ENCODE measurements at regions not wholly inside any gene's neighbourhood (a gene's known extent, or its start where the extent isn't known, plus 50 kb on each side); places are given as distances from the start of the nearest gene placed in this dataset.
"Not testable (repeated sequence)": the region's sequence is repeated elsewhere in the genome, so short reads cannot be mapped to it uniquely, and the experiment has no call there.

- Histone ChIP-seq H3K9me3 (ENCODE audit: insufficient read depth, low read depth, low read length) (peaks cover 54% of the 10 kb centered on the region), H3K27me3 (ENCODE audit: insufficient read depth, low read length) (no peaks in the 10 kb centered on the region), H3K36me3 (ENCODE audit: insufficient read depth, low read depth, low read length) (no peaks in the 10 kb centered on the region), H3K9ac (ENCODE audit: low read depth, low read length) (no peak overlapping the region), H3K4me3 (ENCODE audit: low read length) (no peak overlapping the region), H3K4me1 (ENCODE audit: insufficient read depth, low read length) (no peaks in the 10 kb centered on the region), H3K27ac (ENCODE audit: low read length) (no peak overlapping the region)
Measured at GRCh38 chr3:82376883-82377282, 615.4 kb upstream of the GBE1 start.

DNA sequence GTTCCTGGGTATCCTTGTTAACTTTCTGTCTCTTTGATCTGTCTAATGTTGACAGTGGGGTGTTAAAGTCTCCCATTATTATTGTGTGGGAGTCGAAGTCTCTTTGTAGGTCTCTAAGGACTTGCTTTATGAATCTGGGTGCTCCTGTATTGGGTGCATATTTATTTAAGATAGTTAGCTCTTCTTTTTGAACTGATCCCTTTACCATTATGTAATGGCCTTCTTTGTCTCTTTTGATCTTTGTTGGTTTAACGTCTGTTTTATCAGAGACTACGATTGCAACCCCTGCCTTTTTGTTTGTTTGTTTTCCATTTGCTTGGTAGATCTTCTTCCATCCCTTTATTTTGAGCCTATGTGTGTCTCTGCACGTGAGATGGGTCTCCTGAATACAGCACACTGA is 612.4 kb upstream of the GBE1 start:
- H3K27me3 ChIP-seq (ENCODE audit: insufficient read depth, low read length); H3K27ac ChIP-seq (ENCODE audit: low read length); H3K36me3 ChIP-seq (ENCODE audit: insufficient read depth, low read depth, low read length); H3K9ac ChIP-seq (ENCODE audit: low read depth, low read length); H3K4me1 ChIP-seq (ENCODE audit: insufficient read depth, low read length); H3K4me3 ChIP-seq (ENCODE audit: low read length): not testable (repeated sequence)
- H3K9me3 ChIP-seq (ENCODE audit: insufficient read depth, low read depth, low read length): peaks cover 37% of the 10 kb centered on the region

DNA sequence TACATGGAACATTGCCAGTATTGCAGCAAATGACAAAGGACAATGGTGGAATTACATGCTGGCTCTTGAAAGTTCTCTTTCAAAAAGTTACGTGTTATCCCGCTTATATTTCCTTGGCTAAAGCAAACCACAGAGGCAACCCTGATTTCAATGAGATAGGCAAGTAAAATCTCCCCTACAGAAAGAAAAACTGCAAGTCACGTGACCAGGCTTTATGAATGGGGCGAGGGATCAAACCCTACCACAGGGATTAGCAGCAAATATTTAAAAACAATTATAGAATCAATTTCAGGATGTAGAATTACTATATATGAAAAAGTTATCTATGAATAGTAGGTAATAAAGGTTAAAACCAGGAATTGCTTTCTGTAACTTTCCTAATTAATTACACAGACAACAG is 603.4 kb upstream of the GBE1 start:
- no peak overlapping the region for H3K4me3 ChIP-seq (ENCODE audit: low read length)
- no peak overlapping the region for H3K9ac ChIP-seq (ENCODE audit: low read depth, low read length)
- H3K36me3 ChIP-seq (ENCODE audit: insufficient read depth, low read depth, low read length): no peaks in the 10 kb centered on the region
- H3K4me1 ChIP-seq (ENCODE audit: insufficient read depth, low read length): no peaks in the 10 kb centered on the region; the same call in 1 of the 2 replicates
- no peaks in the 10 kb centered on the region for H3K27me3 ChIP-seq (ENCODE audit: insufficient read depth, low read length)
- no peaks in the 10 kb centered on the region for H3K9me3 ChIP-seq (ENCODE audit: insufficient read depth, low read depth, low read length)
- H3K27ac ChIP-seq (ENCODE audit: low read length): no peak overlapping the region

- H3K9me3 ChIP-seq (ENCODE audit: insufficient read depth, low read depth, low read length): no peaks in the 10 kb centered on the region
- H3K4me3 ChIP-seq (ENCODE audit: low read length): peak overlapping the region; percentile 10; the same call in 1 of the 2 replicates
- no peaks in the 10 kb centered on the region; the same call in 1 of the 2 replicates for H3K4me1 ChIP-seq (ENCODE audit: insufficient read depth, low read length)
- H3K27me3 ChIP-seq (ENCODE audit: insufficient read depth, low read length): no peaks in the 10 kb centered on the region
- no peak overlapping the region for H3K27ac ChIP-seq (ENCODE audit: low read length)
- H3K36me3 ChIP-seq (ENCODE audit: insufficient read depth, low read depth, low read length): no peaks in the 10 kb centered on the region
- H3K9ac ChIP-seq (ENCODE audit: low read depth, low read length): no peak overlapping the region
Measured at GRCh38 chr3:82363131-82363530, 601.7 kb upstream of the GBE1 start.

GRCh38 chr3:82355228-82355627 is 593.8 kb upstream of the GBE1 start:
- no peaks in the 10 kb centered on the region for H3K27me3 ChIP-seq (ENCODE audit: insufficient read depth, low read length)
- H3K4me1 ChIP-seq (ENCODE audit: insufficient read depth, low read length): peaks cover 8% of the 10 kb centered on the region; the same call in 1 of the 2 replicates
- H3K4me3 ChIP-seq (ENCODE audit: low read length): no peak overlapping the region
- H3K36me3 ChIP-seq (ENCODE audit: insufficient read depth, low read depth, low read length): no peaks in the 10 kb centered on the region
- H3K9ac ChIP-seq (ENCODE audit: low read depth, low read length): no peak overlapping the region
- H3K27ac ChIP-seq (ENCODE audit: low read length): no peak overlapping the region
- H3K9me3 ChIP-seq (ENCODE audit: insufficient read depth, low read depth, low read length): no peaks in the 10 kb centered on the region

DNA sequence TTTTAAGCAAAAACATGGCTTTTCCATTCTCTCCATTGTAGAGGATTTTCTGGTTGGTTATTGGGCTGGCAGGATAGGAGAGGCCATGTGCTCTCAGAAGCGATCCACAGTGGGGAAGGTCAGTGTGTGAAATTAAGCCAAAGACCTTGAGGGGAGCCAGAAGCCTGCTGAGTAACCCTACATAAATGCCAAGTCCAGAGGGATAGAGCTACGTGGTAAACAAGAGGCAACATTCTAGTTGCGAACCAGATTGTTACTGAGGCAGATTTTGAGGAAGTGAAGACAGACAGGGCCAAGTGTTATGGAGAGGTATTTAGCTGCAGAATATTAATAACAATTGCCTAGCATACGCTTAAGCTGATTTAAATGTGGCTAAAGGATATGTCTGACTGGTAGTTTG is 592.8 kb upstream of the GBE1 start:
- no peak overlapping the region for H3K27ac ChIP-seq (ENCODE audit: low read length)
- peaks cover 8% of the 10 kb centered on the region; the same call in 1 of the 2 replicates for H3K4me1 ChIP-seq (ENCODE audit: insufficient read depth, low read length)
- no peak overlapping the region for H3K4me3 ChIP-seq (ENCODE audit: low read length)
- no peaks in the 10 kb centered on the region for H3K36me3 ChIP-seq (ENCODE audit: insufficient read depth, low read depth, low read length)
- no peaks in the 10 kb centered on the region for H3K27me3 ChIP-seq (ENCODE audit: insufficient read depth, low read length)
- H3K9me3 ChIP-seq (ENCODE audit: insufficient read depth, low read depth, low read length): no peaks in the 10 kb centered on the region
- no peak overlapping the region for H3K9ac ChIP-seq (ENCODE audit: low read depth, low read length)

- Histone ChIP-seq H3K4me3 (ENCODE audit: low read length) (no peak overlapping the region), H3K36me3 (ENCODE audit: insufficient read depth, low read depth, low read length) (no peaks in the 10 kb centered on the region), H3K27ac (ENCODE audit: low read length) (no peak overlapping the region), H3K9ac (ENCODE audit: low read depth, low read length) (no peak overlapping the region), H3K27me3 (ENCODE audit: insufficient read depth, low read length) (no peaks in the 10 kb centered on the region), H3K9me3 (ENCODE audit: insufficient read depth, low read depth, low read length) (no peaks in the 10 kb centered on the region), H3K4me1 (ENCODE audit: insufficient read depth, low read length) (peaks cover 8% of the 10 kb centered on the region; the same call in 1 of the 2 replicates)
Measured at GRCh38 chr3:82353306-82354171, 592.1 kb upstream of the GBE1 start.

GRCh38 chr3:82347585-82347984 is 586.1 kb upstream of the GBE1 start:
- Histone ChIP-seq H3K36me3 (ENCODE audit: insufficient read depth, low read depth, low read length) (no peaks in the 10 kb centered on the region), H3K27ac (ENCODE audit: low read length) (no peak overlapping the region), H3K9me3 (ENCODE audit: insufficient read depth, low read depth, low read length) (no peaks in the 10 kb centered on the region), H3K4me3 (ENCODE audit: low read length) (no peak overlapping the region), H3K27me3 (ENCODE audit: insufficient read depth, low read length) (no peaks in the 10 kb centered on the region), H3K4me1 (ENCODE audit: insufficient read depth, low read length) (peaks cover 5% of the 10 kb centered on the region), H3K9ac (ENCODE audit: low read depth, low read length) (no peak overlapping the region)

DNA sequence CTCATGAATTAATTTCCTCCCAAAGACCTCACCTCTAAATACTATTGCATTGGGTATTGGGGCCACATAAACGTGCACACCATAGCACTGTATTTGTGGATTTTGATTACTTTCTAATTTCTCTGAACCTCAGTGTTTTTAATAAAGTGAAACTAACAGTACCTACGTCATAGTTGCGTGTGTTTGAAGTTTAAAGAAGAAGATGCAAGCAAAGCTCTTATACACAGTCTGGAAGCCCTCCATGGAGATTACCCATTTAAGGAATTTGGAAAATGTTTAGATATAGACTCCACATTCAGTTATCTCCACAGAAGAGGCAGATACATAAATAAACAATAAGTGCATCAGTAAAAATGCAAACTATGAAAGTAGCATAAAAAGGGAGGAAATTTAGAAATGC is 581.1 kb upstream of the GBE1 start:
- Histone ChIP-seq H3K27me3 (ENCODE audit: insufficient read depth, low read length) (no peaks in the 10 kb centered on the region), H3K27ac (ENCODE audit: low read length) (no peak overlapping the region), H3K4me1 (ENCODE audit: insufficient read depth, low read length) (peaks cover 5% of the 10 kb centered on the region), H3K9ac (ENCODE audit: low read depth, low read length) (no peak overlapping the region), H3K4me3 (ENCODE audit: low read length) (no peak overlapping the region), H3K9me3 (ENCODE audit: insufficient read depth, low read depth, low read length) (no peaks in the 10 kb centered on the region), H3K36me3 (ENCODE audit: insufficient read depth, low read depth, low read length) (no peaks in the 10 kb centered on the region)

- no peaks in the 10 kb centered on the region for H3K36me3 ChIP-seq (ENCODE audit: insufficient read depth, low read depth, low read length)
- no peaks in the 10 kb centered on the region for H3K4me1 ChIP-seq (ENCODE audit: insufficient read depth, low read length)
- no peak overlapping the region for H3K9ac ChIP-seq (ENCODE audit: low read depth, low read length)
- no peaks in the 10 kb centered on the region for H3K9me3 ChIP-seq (ENCODE audit: insufficient read depth, low read depth, low read length)
- H3K4me3 ChIP-seq (ENCODE audit: low read length): no peak overlapping the region
- no peak overlapping the region for H3K27ac ChIP-seq (ENCODE audit: low read length)
- no peaks in the 10 kb centered on the region for H3K27me3 ChIP-seq (ENCODE audit: insufficient read depth, low read length)
Measured at GRCh38 chr3:82329300-82329699, 567.9 kb upstream of the GBE1 start.

- H3K9me3 ChIP-seq (ENCODE audit: insufficient read depth, low read depth, low read length): no peaks in the 10 kb centered on the region
- H3K4me1 ChIP-seq (ENCODE audit: insufficient read depth, low read length): peaks cover 3% of the 10 kb centered on the region; the same call in 1 of the 2 replicates
- H3K27me3 ChIP-seq (ENCODE audit: insufficient read depth, low read length): no peaks in the 10 kb centered on the region
- no peak overlapping the region for H3K27ac ChIP-seq (ENCODE audit: low read length)
- no peak overlapping the region for H3K4me3 ChIP-seq (ENCODE audit: low read length)
- H3K9ac ChIP-seq (ENCODE audit: low read depth, low read length): no peak overlapping the region
- H3K36me3 ChIP-seq (ENCODE audit: insufficient read depth, low read depth, low read length): no peaks in the 10 kb centered on the region
Measured at GRCh38 chr3:82311901-82312300, 550.5 kb upstream of the GBE1 start.

DNA sequence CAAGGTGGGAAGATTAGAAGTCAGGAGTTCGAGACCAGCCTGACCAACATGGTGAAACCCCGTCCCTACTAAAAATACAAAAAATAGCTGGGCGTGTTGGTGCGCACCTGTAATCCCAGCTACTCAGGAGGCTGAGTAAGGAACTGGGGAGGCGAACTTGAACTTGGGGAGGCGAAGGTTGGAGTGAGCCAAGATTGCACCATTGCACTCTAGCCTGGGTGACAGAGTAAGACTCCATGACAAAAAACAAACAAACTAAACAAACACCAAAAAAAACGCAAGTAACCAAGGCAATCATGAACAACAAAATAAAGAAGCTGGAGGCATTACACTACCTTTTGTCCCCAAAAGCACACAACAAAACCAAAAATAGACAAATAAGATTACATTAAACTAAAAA is 547.3 kb upstream of the GBE1 start:
- Histone ChIP-seq H3K27me3 (ENCODE audit: insufficient read depth, low read length) (no peaks in the 10 kb centered on the region), H3K4me3 (ENCODE audit: low read length) (no peak overlapping the region), H3K9ac (ENCODE audit: low read depth, low read length) (no peak overlapping the region), H3K27ac (ENCODE audit: low read length) (no peak overlapping the region), H3K4me1 (ENCODE audit: insufficient read depth, low read length) (no peaks in the 10 kb centered on the region), H3K36me3 (ENCODE audit: insufficient read depth, low read depth, low read length) (no peaks in the 10 kb centered on the region), H3K9me3 (ENCODE audit: insufficient read depth, low read depth, low read length) (no peaks in the 10 kb centered on the region)
